WERI-Rb-1 (cell line): ENCODE measurements at regions not wholly inside any gene's neighbourhood (a gene's known extent, or its start where the extent isn't known, plus 50 kb on each side); places are given as distances from the start of the nearest gene placed in this dataset.
"Not testable (repeated sequence)": the region's sequence is repeated elsewhere in the genome, so short reads cannot be mapped to it uniquely, and the experiment has no call there.

Experiments
- DNase-seq: peaks from one replicate; pipeline ENCODE4 v3.0.0-alpha.2; 2020
- H3K27ac ChIP-seq: fragments of 250-450 bp; sonication (Bioruptor Pico); 2 replicates; pipeline ENCODE4 v1.5.1; 2020; ENCODE audit warnings: mild to moderate bottlenecking, moderate library complexity
- H3K27me3 ChIP-seq: fragments of 250-450 bp; sonication (Bioruptor Pico); 2 replicates; pipeline ENCODE4 v1.5.1; 2021; ENCODE audit warnings: mild to moderate bottlenecking, low read depth, moderate library complexity; ENCODE audit not compliant: insufficient read depth, severe bottlenecking
- H3K36me3 ChIP-seq: fragments of 250-450 bp; sonication (Bioruptor Pico); 2 replicates; pipeline ENCODE4 v1.5.1; 2020; ENCODE audit warnings: mild to moderate bottlenecking, moderate library complexity
- H3K4me3 ChIP-seq: 2 replicates; pipeline ENCODE4 v1.5.1; 2011; ENCODE audit warnings: low read depth, mild to moderate bottlenecking, control low read depth, low read length
- H3K9me3 ChIP-seq: fragments of 250-450 bp; sonication (Bioruptor Pico); 2 replicates; pipeline ENCODE4 v1.5.1; 2021; ENCODE audit warnings: mild to moderate bottlenecking, moderate library complexity; ENCODE audit not compliant: severe bottlenecking
- CTCF ChIP-seq: IDR thresholded peaks from 2 replicates; pipeline ENCODE4 v1.5.1; 2011; ENCODE audit warnings: low read depth, mild to moderate bottlenecking, control low read depth, inconsistent platforms, low read length

DNA sequence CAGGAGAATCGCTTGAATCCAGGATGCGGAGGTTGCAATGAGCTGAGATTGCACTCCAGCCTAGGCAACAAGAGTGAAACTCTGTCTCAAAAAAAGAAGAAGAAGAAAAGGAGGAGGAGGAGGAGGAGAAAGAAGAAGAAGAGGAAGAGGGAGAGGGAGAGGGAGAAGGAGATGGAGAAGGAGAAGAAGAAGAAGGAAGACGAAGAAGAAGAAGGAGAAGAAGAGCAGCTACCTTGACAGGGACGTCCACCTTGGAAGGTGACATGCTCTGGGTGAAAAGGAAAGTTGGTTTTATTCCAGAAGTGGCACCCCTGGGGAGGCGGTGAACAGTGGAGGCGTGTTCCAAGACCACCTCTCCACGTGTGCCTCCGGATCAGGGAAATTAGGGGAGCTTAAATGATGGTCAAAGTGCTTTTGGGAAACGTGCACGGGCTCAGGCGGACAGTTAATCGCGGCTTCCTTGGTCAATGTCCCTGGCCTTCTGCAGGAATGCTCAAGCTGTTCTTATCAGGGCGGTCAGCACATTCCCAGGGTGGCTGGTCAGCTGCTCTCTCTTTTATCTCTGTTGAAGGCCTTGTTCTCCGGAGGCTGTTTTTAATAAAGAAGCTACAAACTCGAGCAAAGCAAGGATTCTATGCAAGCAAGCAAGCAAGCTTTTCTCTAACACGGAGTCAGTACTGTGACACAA is 78.9 kb upstream of the PEG3 start:
- Histone ChIP-seq H3K27ac (no peak overlapping the region), H3K36me3 (no peaks in the 10 kb centered on the region), H3K27me3 (no peaks in the 10 kb centered on the region), H3K4me3 (no peak overlapping the region), H3K9me3 (peaks cover 4% of the 10 kb centered on the region)
- TF ChIP-seq CTCF = no peak
- no peak for DNase-seq

- H3K9me3 ChIP-seq, DNase-seq, H3K36me3 ChIP-seq, H3K27me3 ChIP-seq, H3K27ac ChIP-seq, H3K4me3 ChIP-seq: not testable (repeated sequence)
Measured at GRCh38 chr19:56926094-56926493, 85.6 kb upstream of the PEG3 start.

DNA sequence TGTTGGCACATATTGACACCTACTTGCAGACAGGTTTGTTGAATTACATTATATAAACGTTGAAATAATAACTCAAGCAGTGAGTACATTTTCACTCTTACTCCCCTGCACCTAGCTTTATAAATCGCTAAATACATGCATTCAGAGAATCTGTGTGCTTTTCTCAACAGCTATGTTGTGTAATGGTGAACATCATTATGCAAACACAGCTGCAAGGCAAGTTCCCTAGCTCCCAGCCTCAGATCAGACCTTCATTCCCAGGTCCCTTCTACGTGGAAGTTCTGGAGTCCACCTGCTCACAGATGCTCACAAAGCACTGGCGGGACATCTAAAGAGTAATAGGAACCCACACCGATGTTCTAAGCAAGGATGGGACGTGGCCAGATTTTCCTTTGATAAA is 86.8 kb upstream of the PEG3 start:
- Histone ChIP-seq H3K27me3 (no peaks in the 10 kb centered on the region), H3K27ac (no peak overlapping the region), H3K9me3 (no peaks in the 10 kb centered on the region), H3K36me3 (no peaks in the 10 kb centered on the region), H3K4me3 (no peak overlapping the region)
- TF ChIP-seq CTCF = no peak
- no peak for DNase-seq

DNA sequence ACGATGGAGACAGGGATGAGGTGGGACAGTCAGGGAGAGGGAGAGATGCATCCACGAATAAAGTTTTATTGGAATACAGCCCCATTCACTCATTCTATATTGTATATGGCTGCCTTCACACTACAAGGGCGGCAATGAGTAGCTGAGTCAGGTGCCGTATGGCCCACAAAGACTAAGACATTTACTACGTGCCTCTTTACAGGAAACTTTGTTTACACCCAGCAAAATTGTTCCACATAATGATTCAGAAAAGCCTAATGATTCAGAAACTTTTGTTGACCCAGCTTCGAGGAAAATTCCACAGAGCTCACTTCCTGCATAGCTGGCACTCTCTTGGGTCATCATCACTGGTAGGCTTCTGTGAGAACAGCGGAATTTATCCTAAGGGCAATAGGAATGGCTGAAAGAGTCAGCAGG is 87.3 kb upstream of the PEG3 start:
- no peak for TF ChIP-seq CTCF

DNA sequence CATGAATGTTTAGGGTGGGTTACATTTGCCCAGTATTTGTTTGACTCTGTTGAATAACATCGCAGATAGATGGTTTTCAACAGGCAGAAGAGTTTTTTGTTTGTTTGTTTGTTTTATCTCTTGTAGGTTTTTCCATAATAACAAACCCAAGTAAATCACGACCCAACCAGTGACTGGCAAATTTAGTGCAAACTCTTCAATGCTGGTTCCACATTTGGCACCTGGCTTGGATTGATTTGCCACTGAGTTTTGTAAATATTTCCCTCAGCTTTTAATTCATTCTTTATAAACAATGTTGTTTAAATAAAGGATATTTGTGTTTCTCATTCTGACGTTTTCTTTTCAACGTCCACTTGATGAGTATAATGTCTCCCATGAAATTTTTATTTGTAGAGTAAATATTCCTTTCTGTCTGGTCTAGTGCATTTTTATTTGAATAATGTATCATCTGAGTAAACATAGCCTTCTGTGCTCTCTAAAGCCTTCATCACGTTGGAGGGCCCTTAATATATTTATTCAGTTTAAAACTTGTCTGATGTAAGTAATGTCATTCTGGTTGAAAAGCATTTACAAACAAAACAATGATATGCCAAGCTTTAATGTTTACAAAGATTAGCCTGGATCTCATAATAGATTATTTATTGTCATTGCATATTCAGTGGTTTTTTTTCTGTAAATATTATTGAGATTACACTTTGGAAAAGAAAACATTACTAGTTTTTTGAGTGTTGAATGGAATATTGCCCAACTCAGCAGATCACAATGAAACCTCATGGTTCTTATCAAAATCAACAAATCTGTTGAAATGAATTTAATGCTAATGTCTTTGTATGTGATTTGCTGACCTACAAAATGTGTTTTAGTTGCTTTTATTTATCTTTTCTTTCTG is 90.4 kb upstream of the PEG3 start:
- no peaks in the 10 kb centered on the region for H3K9me3 ChIP-seq
- no peak overlapping the region for H3K4me3 ChIP-seq
- no peak for DNase-seq
- no peak overlapping the region for H3K27ac ChIP-seq
- no peaks in the 10 kb centered on the region for H3K27me3 ChIP-seq
- H3K36me3 ChIP-seq = no peaks in the 10 kb centered on the region
- no peak for TF ChIP-seq CTCF

More for the DNA sequence above, 87.3 kb upstream of the PEG3 start:
- H3K27ac ChIP-seq = no peak overlapping the region
- no peaks in the 10 kb centered on the region for H3K9me3 ChIP-seq
- no peak for DNase-seq
- H3K4me3 ChIP-seq = no peak overlapping the region
- H3K27me3 ChIP-seq = no peaks in the 10 kb centered on the region
- H3K36me3 ChIP-seq = no peaks in the 10 kb centered on the region

- no peaks in the 10 kb centered on the region for H3K27me3 ChIP-seq
- H3K27ac ChIP-seq = no peak overlapping the region
- DNase-seq = no peak
- no peaks in the 10 kb centered on the region for H3K9me3 ChIP-seq
- no peaks in the 10 kb centered on the region for H3K36me3 ChIP-seq
- TF ChIP-seq CTCF = no peak
- H3K4me3 ChIP-seq = no peak overlapping the region
Measured at GRCh38 chr19:56933014-56933705, 92.6 kb upstream of the PEG3 start.
